HEK293 (cell line): ENCODE measurements at regions not wholly inside any gene's neighbourhood (a gene's known extent, or its start where the extent isn't known, plus 50 kb on each side); places are given as distances from the start of the nearest gene placed in this dataset.

Source experiments
- CTCF ChIA-PET: fragments of 350-600 bp; formaldehyde crosslinking; extraction: SDS; loops from one replicate; lab custom pipeline; 2021; ENCODE audit warnings: antibody characterized with exemption; lab: Yijun Ruan, JAX
- POLR2A ChIA-PET: fragments of 300-600 bp; formaldehyde crosslinking; extraction: SDS; loops from one replicate; lab custom pipeline; 2020; ENCODE audit warnings: antibody characterized with exemption, inconsistent platforms; lab: Yijun Ruan, JAX
- H3K27ac ChIP-seq: fragments of 200-500 bp; sonication (Bioruptor generic); 2 replicates; pipeline ENCODE4 v1.5.1; 2014; ENCODE audit warnings: low read depth, low read length, control low read depth, inconsistent platforms; ENCODE audit errors: extremely low read depth
- H3K36me3 ChIP-seq, 2 experiments: fragments of 200-500 bp in 1 of 2; sonication (Bioruptor generic) in 1 of 2; 1 replicate in 1 of 2; 2 replicates in 1 of 2; pipeline ENCODE4 v1.5.1; 2014 to 2017; ENCODE audit warnings: inconsistent platforms in 2 of 2, low read length in 2 of 2; ENCODE audit not compliant: control insufficient read depth in 2 of 2, insufficient read depth in 1 of 2
- H3K4me1 ChIP-seq: fragments of 200-500 bp; sonication (Bioruptor generic); 2 replicates; pipeline ENCODE4 v1.5.1; 2014; ENCODE audit warnings: mild to moderate bottlenecking, low read length, inconsistent platforms; ENCODE audit not compliant: control insufficient read depth, insufficient read depth
- H3K4me3 ChIP-seq: 2 replicates; pipeline ENCODE4 v1.5.1; 2011; ENCODE audit warnings: low read depth, mild to moderate bottlenecking, control low read depth, low read length, moderate library complexity
- H3K9me3 ChIP-seq: fragments of 200-500 bp; sonication (Bioruptor generic); 2 replicates; pipeline ENCODE4 v1.5.1; 2014; ENCODE audit warnings: low read depth, low read length, inconsistent platforms; ENCODE audit not compliant: control insufficient read depth, insufficient read depth
- BCL6B ChIP-seq: fragments of 450-650 bp; formaldehyde crosslinking; IDR thresholded peaks from 2 replicates; pipeline ENCODE4 v1.5.1; 2017; ENCODE audit warnings: missing biosample characterization, missing genetic modification characterization
- OSR2 ChIP-seq: fragments of 450-650 bp; formaldehyde crosslinking; IDR thresholded peaks from 2 replicates; pipeline ENCODE4 v1.5.1; 2016; ENCODE audit warnings: missing biosample characterization, missing genetic modification characterization
- PATZ1 ChIP-seq: fragments of 450-650 bp; formaldehyde crosslinking; IDR thresholded peaks from 2 replicates; pipeline ENCODE4 v1.5.1; 2016; ENCODE audit warnings: missing biosample characterization, missing genetic modification characterization
- PBX3 ChIP-seq: sonication (generic); formaldehyde crosslinking; IDR thresholded peaks from 2 replicates; pipeline ENCODE4 v1.8.1; 2022; ENCODE audit warnings: mild to moderate bottlenecking, moderate library complexity, missing genetic modification reagents
- SP7 ChIP-seq: fragments of 450-650 bp; formaldehyde crosslinking; IDR thresholded peaks from 2 replicates; pipeline ENCODE4 v1.5.1; 2016; ENCODE audit warnings: missing biosample characterization, missing genetic modification characterization
- YY1 ChIP-seq: fragments of 450-650 bp; formaldehyde crosslinking; IDR thresholded peaks from 2 replicates; pipeline ENCODE4 v1.5.1; 2018; ENCODE audit warnings: missing biosample characterization, missing genetic modification characterization
- ZBTB21 ChIP-seq: fragments of 450-650 bp; formaldehyde crosslinking; IDR thresholded peaks from 2 replicates; pipeline ENCODE4 v1.5.1; 2017; ENCODE audit warnings: missing biosample characterization, missing genetic modification characterization
- ZNF114 ChIP-seq: fragments of 450-650 bp; formaldehyde crosslinking; IDR thresholded peaks from 2 replicates; pipeline ENCODE4 v1.5.0; 2017; ENCODE audit warnings: missing biosample characterization, missing genetic modification characterization
- ZNF280C ChIP-seq: fragments of 450-650 bp; formaldehyde crosslinking; IDR thresholded peaks from 2 replicates; pipeline ENCODE4 v1.5.1; 2016; ENCODE audit warnings: missing biosample characterization, missing genetic modification characterization
- ZNF366 ChIP-seq: fragments of 450-650 bp; formaldehyde crosslinking; conservative IDR thresholded peaks from 2 replicates; pipeline ENCODE4 v1.5.1; 2016; ENCODE audit warnings: missing biosample characterization, missing genetic modification characterization
- ZNF394 ChIP-seq: fragments of 450-650 bp; formaldehyde crosslinking; IDR thresholded peaks from 2 replicates; pipeline ENCODE4 v1.5.1; 2016; ENCODE audit warnings: missing biosample characterization, missing genetic modification characterization, mild to moderate bottlenecking, moderate library complexity, borderline replicate concordance
- ZNF398 ChIP-seq: fragments of 450-650 bp; formaldehyde crosslinking; IDR thresholded peaks from 2 replicates; pipeline ENCODE4 v1.5.1; 2017; ENCODE audit warnings: missing biosample characterization, missing genetic modification characterization
- ZNF521 ChIP-seq: fragments of 450-650 bp; formaldehyde crosslinking; IDR thresholded peaks from 2 replicates; pipeline ENCODE4 v1.5.1; 2017; ENCODE audit warnings: missing biosample characterization, mild to moderate bottlenecking, missing genetic modification characterization
- ZNF600 ChIP-seq: fragments of 450-650 bp; formaldehyde crosslinking; IDR thresholded peaks from 2 replicates; pipeline ENCODE4 v1.5.1; 2016; ENCODE audit warnings: missing biosample characterization, missing genetic modification characterization
- ZNF624 ChIP-seq: fragments of 450-650 bp; formaldehyde crosslinking; IDR thresholded peaks from 2 replicates; pipeline ENCODE4 v1.5.1; 2017; ENCODE audit warnings: missing biosample characterization, missing genetic modification characterization
- ZNF677 ChIP-seq: fragments of 450-650 bp; IDR thresholded peaks from 2 replicates; pipeline ENCODE4 v1.5.0; 2018; ENCODE audit warnings: missing biosample characterization, mild to moderate bottlenecking, missing genetic modification characterization, moderate library complexity
- ZNF76 ChIP-seq: fragments of 450-650 bp; formaldehyde crosslinking; IDR thresholded peaks from 2 replicates; pipeline ENCODE4; 2016; ENCODE audit warnings: low read depth, missing biosample characterization, missing genetic modification characterization, borderline replicate concordance
- ZNF785 ChIP-seq: fragments of 450-650 bp; formaldehyde crosslinking; IDR thresholded peaks from 2 replicates; pipeline ENCODE4 v1.5.1; 2016; ENCODE audit warnings: missing biosample characterization, missing genetic modification characterization

GRCh38 chr6:19655744-19656143, 181.4 kb upstream of the ID4 start (continued):
- TF ChIP-seq ZNF398 (tag by site-specific recombination) (no peak), ZNF600 (tag by site-specific recombination) (no peak), ZNF624 (tag by site-specific recombination) (no peak), ZNF76 (no peak)

- Histone ChIP-seq H3K4me1 (0 out of 2 replicates have a peak, but pooled peaks cover 4% of the 10 kb centered on the region), H3K27ac (no peak overlapping the region), H3K36me3 (no peaks in the 10 kb centered on the region), H3K4me3 (no peak overlapping the region), H3K9me3 (no peaks in the 10 kb centered on the region)
- ChIA-PET CTCF (interaction anchor here (0.6 kb wide), 2 partner anchors 27 to 96 kb away, joined by 3 to 4 read pairs; no protein-coding TSS in a partner anchor), POLR2A (no interaction called here)
- TF ChIP-seq PATZ1 = no peak
Measured at GRCh38 chr6:19660123-19660910, 176.9 kb upstream of the ID4 start.

GRCh38 chr6:19662911-19663310, 174.3 kb upstream of the ID4 start:
- TF ChIP-seq ZNF280C = no peak
- no peak for TF ChIP-seq ZNF521 (tag by site-specific recombination)
- no peak for TF ChIP-seq ZNF366 (tag by site-specific recombination)
- no peak for TF ChIP-seq ZNF785 (tag by site-specific recombination)
- no peak for TF ChIP-seq ZNF394
- no peak for TF ChIP-seq SP7 (tag by site-specific recombination)
- TF ChIP-seq PBX3 = no peak
- TF ChIP-seq YY1 (tag by site-specific recombination) = no peak
- no peak for TF ChIP-seq ZNF677 (tag by site-specific recombination)
- TF ChIP-seq ZBTB21 (tag by site-specific recombination) = no peak
- no peak for TF ChIP-seq BCL6B (tag by site-specific recombination)
- TF ChIP-seq OSR2 = no peak
- TF ChIP-seq ZNF114 (tag by site-specific recombination) = no peak
- TF ChIP-seq, all 188 proteins: peak for 0
- POLR2A ChIA-PET = no interaction called here
- H3K9me3 ChIP-seq = no peaks in the 10 kb centered on the region
- 0 out of 2 replicates have a peak, but pooled peaks cover 4% of the 10 kb centered on the region for H3K4me1 ChIP-seq
- no peaks in the 10 kb centered on the region for H3K36me3 ChIP-seq
- CTCF ChIA-PET = interaction anchor here (0.6 kb wide), 1 partner anchor 149 kb away, joined by 3 read pairs; no protein-coding TSS in a partner anchor
- H3K4me3 ChIP-seq = no peak overlapping the region
- no peak overlapping the region for H3K27ac ChIP-seq
